Activated naive CD4-positive, alpha-beta T cell treated with anti-CD3 and anti-CD28 coated beads for 36 hours (primary cell): ENCODE measurements at regions not wholly inside any gene's neighbourhood (a gene's known extent, or its start where the extent isn't known, plus 50 kb on each side); places are given as distances from the start of the nearest gene placed in this dataset.
"Not testable (repeated sequence)": the region's sequence is repeated elsewhere in the genome, so short reads cannot be mapped to it uniquely, and the experiment has no call there.

Experiments used
- CTCF ChIA-PET: fragments of 350-600 bp; sonication (Branson Sonifier 250); formaldehyde crosslinking; loops from one replicate; lab custom pipeline; 2021; ENCODE audit warnings: antibody characterized with exemption; lab: Charles Lee
- DNase-seq: peaks from one replicate; pipeline ENCODE4 v3.0.0-alpha.2; 2020
- H3K27ac Mint-ChIP-seq: one replicate; pipeline ENCODE4 v1.8.0; 2021; ENCODE audit warnings: mild to moderate bottlenecking, mixed read lengths
- H3K27me3 Mint-ChIP-seq: one replicate; pipeline ENCODE4 v1.8.0; 2021; ENCODE audit warnings: low read depth, mixed read lengths
- H3K36me3 Mint-ChIP-seq: one replicate; pipeline ENCODE4 v1.8.0; 2021; ENCODE audit warnings: low read depth, mixed read lengths
- H3K4me1 Mint-ChIP-seq: one replicate; pipeline ENCODE4 v1.8.0; 2021; ENCODE audit warnings: low read depth, mixed read lengths
- H3K4me3 Mint-ChIP-seq: one replicate; pipeline ENCODE4 v1.8.0; 2021; ENCODE audit warnings: mild to moderate bottlenecking, moderate library complexity, mixed read lengths
- H3K9me3 Mint-ChIP-seq: one replicate; pipeline ENCODE4 v1.8.0; 2021; ENCODE audit warnings: mixed read lengths
- intact Hi-C: fragments of 100-400 bp; cut with micrococcal nuclease; formaldehyde crosslinking; loops from one replicate; pipeline ENCODE4 v1.15.1; 2023

GRCh38 chr9:28981711-28982110 lies 1408.4 kb upstream of the C9orf72 start:
- Mint-ChIP-seq H3K27ac (no peak overlapping the region), H3K27me3 (no peaks in the 10 kb centered on the region), H3K9me3 (no peaks in the 10 kb centered on the region), H3K4me1 (no peaks in the 10 kb centered on the region), H3K4me3 (no peak overlapping the region), H3K36me3 (no peaks in the 10 kb centered on the region)
- CTCF ChIA-PET = no interaction called here
- intact Hi-C loops = no loop called here
- DNase-seq = no peak

- Mint-ChIP-seq H3K4me3 (no peak overlapping the region), H3K27ac (no peak overlapping the region), H3K36me3 (no peaks in the 10 kb centered on the region), H3K27me3 (no peaks in the 10 kb centered on the region), H3K9me3 (no peaks in the 10 kb centered on the region), H3K4me1 (no peaks in the 10 kb centered on the region)
- CTCF ChIA-PET = no interaction called here
- DNase-seq = no peak
- intact Hi-C loops = no loop called here
These were observed 1410.7 kb upstream of the C9orf72 start for GRCh38 chr9:28984016-28984415.

GRCh38 chr9:28990009-28990408 lies 1416.7 kb upstream of the C9orf72 start:
- H3K4me3 Mint-ChIP-seq, CTCF ChIA-PET, H3K36me3 Mint-ChIP-seq, H3K4me1 Mint-ChIP-seq, H3K9me3 Mint-ChIP-seq, intact Hi-C loops, H3K27ac Mint-ChIP-seq, H3K27me3 Mint-ChIP-seq, DNase-seq: not testable (repeated sequence)

GRCh38 chr9:28999057-28999456 lies 1425.8 kb upstream of the C9orf72 start:
- no peak overlapping the region for H3K4me3 Mint-ChIP-seq
- intact Hi-C loops = no loop called here
- H3K27me3 Mint-ChIP-seq = no peaks in the 10 kb centered on the region
- no peaks in the 10 kb centered on the region for H3K4me1 Mint-ChIP-seq
- H3K9me3 Mint-ChIP-seq = peaks cover 4% of the 10 kb centered on the region
- H3K36me3 Mint-ChIP-seq = no peaks in the 10 kb centered on the region
- no peak overlapping the region for H3K27ac Mint-ChIP-seq
- CTCF ChIA-PET = no interaction called here
- no peak for DNase-seq

GRCh38 chr9:28999806-29000205 lies 1426.5 kb upstream of the C9orf72 start:
- intact Hi-C loops = no loop called here

DNA sequence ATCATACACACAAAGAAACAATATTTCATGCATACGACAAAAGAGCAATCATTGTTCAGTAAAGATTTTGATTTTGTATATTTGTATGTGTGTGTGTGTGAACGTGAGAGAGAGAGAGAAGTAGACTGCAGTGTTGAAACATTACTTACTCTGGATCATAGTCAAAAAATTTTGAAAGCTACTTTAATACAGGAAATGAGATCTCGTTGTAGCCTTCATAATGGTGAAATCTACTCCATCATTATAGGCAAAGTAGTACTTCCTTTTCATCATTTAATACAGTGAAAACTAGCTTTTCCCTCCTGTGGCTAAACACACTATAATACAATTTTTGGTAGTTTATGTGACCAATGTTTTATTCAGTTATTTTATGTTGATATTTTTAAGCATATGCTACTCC lies 1427.7 kb upstream of the C9orf72 start:
- Mint-ChIP-seq H3K4me1 (no peaks in the 10 kb centered on the region), H3K36me3 (no peaks in the 10 kb centered on the region), H3K27ac (no peak overlapping the region), H3K27me3 (no peaks in the 10 kb centered on the region), H3K9me3 (peaks cover 4% of the 10 kb centered on the region), H3K4me3 (no peak overlapping the region)
- no peak for DNase-seq
- intact Hi-C loops = no loop called here
- CTCF ChIA-PET = no interaction called here

More at GRCh38 chr9:28999806-29000205, 1426.5 kb upstream of the C9orf72 start:
- CTCF ChIA-PET = no interaction called here
- no peaks in the 10 kb centered on the region for H3K27me3 Mint-ChIP-seq
- H3K4me1 Mint-ChIP-seq = no peaks in the 10 kb centered on the region
- no peak for DNase-seq
- no peaks in the 10 kb centered on the region for H3K36me3 Mint-ChIP-seq
- no peak overlapping the region for H3K4me3 Mint-ChIP-seq
- no peak overlapping the region for H3K27ac Mint-ChIP-seq
- peaks cover 4% of the 10 kb centered on the region for H3K9me3 Mint-ChIP-seq

GRCh38 chr9:29004988-29005387 lies 1431.7 kb upstream of the C9orf72 start:
- CTCF ChIA-PET = no interaction called here
- no peak overlapping the region for H3K27ac Mint-ChIP-seq
- peaks cover 3% of the 10 kb centered on the region for H3K9me3 Mint-ChIP-seq
- H3K27me3 Mint-ChIP-seq = no peaks in the 10 kb centered on the region
- no peak for DNase-seq
- intact Hi-C loops = no loop called here
- no peaks in the 10 kb centered on the region for H3K4me1 Mint-ChIP-seq
- no peaks in the 10 kb centered on the region for H3K36me3 Mint-ChIP-seq
- H3K4me3 Mint-ChIP-seq = no peak overlapping the region

DNA sequence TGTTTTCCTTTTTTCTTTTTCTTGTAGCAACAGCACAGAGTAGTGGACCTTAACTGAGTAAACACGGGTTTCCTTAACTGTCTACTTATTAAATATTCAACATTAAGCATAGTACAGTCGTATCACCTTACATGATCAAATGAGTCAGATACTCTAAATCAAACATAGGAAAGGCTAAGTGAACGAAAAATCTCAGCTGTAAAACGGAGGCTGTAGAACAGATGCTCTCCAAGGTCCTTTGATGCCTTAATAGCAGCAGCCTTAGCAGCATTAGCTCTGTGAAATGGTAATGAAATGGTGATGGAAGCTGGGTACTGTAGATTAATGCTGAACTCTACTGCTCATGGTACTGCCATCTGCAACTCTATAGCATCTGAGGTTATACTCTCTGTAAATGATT lies 1433.3 kb upstream of the C9orf72 start:
- no peaks in the 10 kb centered on the region for H3K4me1 Mint-ChIP-seq
- no peaks in the 10 kb centered on the region for H3K36me3 Mint-ChIP-seq

DNA sequence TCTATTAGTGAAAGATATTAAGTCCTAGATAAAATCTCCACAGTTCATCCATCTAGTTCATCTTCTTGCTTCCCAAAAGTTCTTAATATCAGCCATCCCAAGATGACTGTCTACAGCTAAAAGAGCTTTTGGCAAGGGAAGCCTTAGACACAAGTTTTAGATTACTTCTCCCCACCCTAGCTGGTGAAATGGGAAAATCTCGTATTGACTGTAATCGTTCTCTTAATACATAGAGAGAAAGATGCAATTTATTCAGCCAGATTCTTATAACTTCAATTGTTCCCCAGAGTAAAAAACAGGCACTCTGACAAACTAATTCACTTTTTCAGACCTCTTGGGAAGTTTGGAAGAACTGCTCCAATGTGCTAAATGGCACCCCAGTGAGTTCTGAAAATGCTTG lies 1439.6 kb upstream of the C9orf72 start:
- no peak overlapping the region for H3K4me3 Mint-ChIP-seq
- CTCF ChIA-PET = no interaction called here
- H3K4me1 Mint-ChIP-seq = no peaks in the 10 kb centered on the region

More for the DNA sequence above, 1433.3 kb upstream of the C9orf72 start:
- Mint-ChIP-seq H3K9me3 (peaks cover 1% of the 10 kb centered on the region), H3K27me3 (no peaks in the 10 kb centered on the region), H3K27ac (no peak overlapping the region), H3K4me3 (no peak overlapping the region)
- no peak for DNase-seq
- intact Hi-C loops = no loop called here
- CTCF ChIA-PET = no interaction called here

DNA sequence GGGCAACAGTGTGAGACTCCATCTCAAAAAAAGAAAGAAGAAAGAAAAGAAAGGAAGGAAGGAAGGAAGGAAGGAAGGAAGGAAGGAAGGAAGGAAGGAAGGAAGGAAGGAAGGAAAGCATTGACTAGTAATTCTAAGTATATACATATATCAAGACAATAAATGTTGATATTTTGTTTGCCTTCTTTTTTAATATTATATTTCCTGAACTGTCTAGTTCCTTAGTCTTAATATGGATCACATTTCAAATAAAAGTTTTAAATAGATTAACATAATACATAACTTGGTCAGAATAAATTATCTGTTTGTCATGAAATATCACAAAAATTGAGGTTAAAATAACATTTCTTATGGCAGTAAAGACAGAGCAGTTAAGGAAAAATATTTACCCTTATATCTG lies 1448.4 kb upstream of the C9orf72 start:
- no peak for DNase-seq
- Mint-ChIP-seq H3K27me3 (no peaks in the 10 kb centered on the region), H3K4me1 (no peaks in the 10 kb centered on the region), H3K27ac (no peak overlapping the region), H3K36me3 (no peaks in the 10 kb centered on the region), H3K4me3 (no peak overlapping the region), H3K9me3 (peaks cover 5% of the 10 kb centered on the region)
- CTCF ChIA-PET = no interaction called here
- intact Hi-C loops = no loop called here

More for the DNA sequence above, 1439.6 kb upstream of the C9orf72 start:
- Mint-ChIP-seq H3K27ac (no peak overlapping the region), H3K36me3 (no peaks in the 10 kb centered on the region), H3K27me3 (no peaks in the 10 kb centered on the region), H3K9me3 (peaks cover 1% of the 10 kb centered on the region)
- intact Hi-C loops = no loop called here
- DNase-seq = no peak

GRCh38 chr9:29038332-29038731 lies 1465.1 kb upstream of the C9orf72 start:
- Mint-ChIP-seq H3K4me1 (no peaks in the 10 kb centered on the region), H3K9me3 (no peaks in the 10 kb centered on the region), H3K4me3 (no peak overlapping the region), H3K27me3 (no peaks in the 10 kb centered on the region), H3K36me3 (no peaks in the 10 kb centered on the region), H3K27ac (no peak overlapping the region)
- DNase-seq = no peak
- intact Hi-C loops = no loop called here
- CTCF ChIA-PET = no interaction called here

GRCh38 chr9:29039258-29039657 lies 1466.0 kb upstream of the C9orf72 start:
- Mint-ChIP-seq H3K4me1 (no peaks in the 10 kb centered on the region), H3K27me3 (no peaks in the 10 kb centered on the region), H3K4me3 (no peak overlapping the region), H3K36me3 (no peaks in the 10 kb centered on the region), H3K27ac (no peak overlapping the region), H3K9me3 (no peaks in the 10 kb centered on the region)
- CTCF ChIA-PET = no interaction called here
- no peak for DNase-seq
- intact Hi-C loops = no loop called here

DNA sequence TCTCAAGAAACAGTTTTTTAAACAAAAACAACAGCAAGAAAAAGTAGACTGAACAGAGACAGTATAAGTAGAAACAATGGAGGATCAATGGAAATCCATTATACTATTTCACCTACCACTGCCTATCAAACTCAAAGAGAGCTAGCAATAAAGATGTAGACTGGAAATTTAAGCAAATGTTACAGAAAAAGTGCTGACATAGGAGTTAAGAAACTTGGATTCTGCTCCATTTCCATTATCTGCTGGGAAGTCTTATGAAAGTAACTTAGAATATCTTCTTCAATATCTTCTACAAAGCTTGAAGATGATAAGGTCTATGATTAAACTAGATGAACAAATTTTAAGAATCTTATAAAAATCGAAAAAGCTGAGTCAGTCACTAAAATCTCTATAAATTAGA lies 1469.8 kb upstream of the C9orf72 start:
- CTCF ChIA-PET = no interaction called here
- Mint-ChIP-seq H3K36me3 (no peaks in the 10 kb centered on the region), H3K4me1 (no peaks in the 10 kb centered on the region), H3K27ac (no peak overlapping the region), H3K27me3 (no peaks in the 10 kb centered on the region), H3K4me3 (no peak overlapping the region), H3K9me3 (peaks cover 2% of the 10 kb centered on the region)
- intact Hi-C loops = no loop called here
- no peak for DNase-seq

DNA sequence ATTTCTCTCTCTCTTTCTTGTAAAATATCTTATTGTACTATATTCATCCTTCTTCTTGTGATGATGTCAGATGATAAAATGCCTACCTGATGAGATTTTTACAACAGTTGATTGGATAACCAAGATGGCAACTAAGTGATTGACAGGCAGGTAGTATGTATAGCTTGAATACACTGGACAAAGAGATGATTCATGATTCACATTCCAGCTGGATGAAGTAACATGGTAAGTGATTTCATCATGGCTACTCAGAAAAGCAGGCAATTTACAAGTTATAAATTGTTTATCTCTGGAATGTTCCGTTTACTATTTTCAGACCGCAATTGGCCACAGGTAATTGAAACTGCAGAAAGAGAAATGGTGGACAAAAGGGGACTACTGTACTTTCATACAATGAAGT lies 1471.7 kb upstream of the C9orf72 start:
- H3K4me1 Mint-ChIP-seq = no peaks in the 10 kb centered on the region
- no peak overlapping the region for H3K4me3 Mint-ChIP-seq
- no peaks in the 10 kb centered on the region for H3K36me3 Mint-ChIP-seq
- no peak overlapping the region for H3K27ac Mint-ChIP-seq
- intact Hi-C loops = no loop called here
- no peaks in the 10 kb centered on the region for H3K27me3 Mint-ChIP-seq
- no peak for DNase-seq
- peaks cover 2% of the 10 kb centered on the region for H3K9me3 Mint-ChIP-seq
- CTCF ChIA-PET = interaction anchor here (0.6 kb wide), 1 partner anchor 109 kb away, joined by 3 read pairs; no protein-coding TSS in a partner anchor
